ENCODE measurements at regions not wholly inside any gene's neighbourhood (a gene's known extent, or its start where the extent isn't known, plus 50 kb on each side); places are given as distances from the start of the nearest gene placed in this dataset.
A peak's percentile ranks its signal among the peaks of the same experiment; 100 is the strongest.

- no peaks in the 10 kb centered on the region for H3K79me2 ChIP-seq (replicated peaks; ENCODE audit: insufficient read depth)
Measured at GRCh38 chr2:217101972-217102371, 242.1 kb upstream of the TNP1 start.

More at GRCh38 chr2:217101972-217102371, 242.1 kb upstream of the TNP1 start:
- H4K20me1 ChIP-seq (replicated peaks; ENCODE audit: insufficient read depth): no peaks in the 10 kb centered on the region
- H3K4me3 ChIP-seq: no peak overlapping the region
- H3K27me3 ChIP-seq (ENCODE audit: insufficient read depth): no peaks in the 10 kb centered on the region
- DNase-seq (ENCODE audit: low spot score) (no peak), ATAC-seq (no peak)
- no peaks in the 10 kb centered on the region for H3F3A ChIP-seq (replicated peaks; ENCODE audit: low read depth)
- peaks cover 5% of the 10 kb centered on the region; the same call in 1 of the 2 replicates for H3K4me1 ChIP-seq (ENCODE audit: insufficient read depth)
- no peaks in the 10 kb centered on the region; the same call in 1 of the 2 replicates for H3K9me2 ChIP-seq (ENCODE audit: insufficient read depth)
- no peak overlapping the region for H3K4me3 Mint-ChIP-seq
- H3K36me3 Mint-ChIP-seq (ENCODE audit: low read depth): no peaks in the 10 kb centered on the region
- TF ChIP-seq ZNF114 (CRISPR knock-in tag; IDR thresholded peaks at IDR 0.05): no peak
- no peak for TF ChIP-seq NANOG (IDR thresholded peaks at IDR 0.05; ENCODE audit: borderline replicate concordance)
- TF ChIP-seq, protein P1, sequence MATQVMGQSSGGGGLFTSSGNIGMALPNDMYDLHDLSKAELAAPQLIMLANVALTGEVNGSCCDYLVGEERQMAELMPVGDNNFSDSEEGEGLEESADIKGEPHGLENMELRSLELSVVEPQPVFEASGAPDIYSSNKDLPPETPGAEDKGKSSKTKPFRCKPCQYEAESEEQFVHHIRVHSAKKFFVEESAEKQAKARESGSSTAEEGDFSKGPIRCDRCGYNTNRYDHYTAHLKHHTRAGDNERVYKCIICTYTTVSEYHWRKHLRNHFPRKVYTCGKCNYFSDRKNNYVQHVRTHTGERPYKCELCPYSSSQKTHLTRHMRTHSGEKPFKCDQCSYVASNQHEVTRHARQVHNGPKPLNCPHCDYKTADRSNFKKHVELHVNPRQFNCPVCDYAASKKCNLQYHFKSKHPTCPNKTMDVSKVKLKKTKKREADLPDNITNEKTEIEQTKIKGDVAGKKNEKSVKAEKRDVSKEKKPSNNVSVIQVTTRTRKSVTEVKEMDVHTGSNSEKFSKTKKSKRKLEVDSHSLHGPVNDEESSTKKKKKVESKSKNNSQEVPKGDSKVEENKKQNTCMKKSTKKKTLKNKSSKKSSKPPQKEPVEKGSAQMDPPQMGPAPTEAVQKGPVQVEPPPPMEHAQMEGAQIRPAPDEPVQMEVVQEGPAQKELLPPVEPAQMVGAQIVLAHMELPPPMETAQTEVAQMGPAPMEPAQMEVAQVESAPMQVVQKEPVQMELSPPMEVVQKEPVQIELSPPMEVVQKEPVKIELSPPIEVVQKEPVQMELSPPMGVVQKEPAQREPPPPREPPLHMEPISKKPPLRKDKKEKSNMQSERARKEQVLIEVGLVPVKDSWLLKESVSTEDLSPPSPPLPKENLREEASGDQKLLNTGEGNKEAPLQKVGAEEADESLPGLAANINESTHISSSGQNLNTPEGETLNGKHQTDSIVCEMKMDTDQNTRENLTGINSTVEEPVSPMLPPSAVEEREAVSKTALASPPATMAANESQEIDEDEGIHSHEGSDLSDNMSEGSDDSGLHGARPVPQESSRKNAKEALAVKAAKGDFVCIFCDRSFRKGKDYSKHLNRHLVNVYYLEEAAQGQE (IDR thresholded peaks at IDR 0.05; ENCODE audit: unreplicated experiment): no peak
- TF ChIP-seq EZH2phosphoT487 (IDR thresholded peaks at IDR 0.05; ENCODE audit: unreplicated experiment): no peak
- TF ChIP-seq JUNB (IDR thresholded peaks at IDR 0.05; ENCODE audit: unreplicated experiment): no peak
- TF ChIP-seq CREB1 (CRISPR knock-in tag; IDR thresholded peaks at IDR 0.05; ENCODE audit: low read depth): no peak
- no peak for TF ChIP-seq ZNF331 (CRISPR knock-in tag; IDR thresholded peaks at IDR 0.05; ENCODE audit: low read depth)
- TF ChIP-seq, protein P2, sequence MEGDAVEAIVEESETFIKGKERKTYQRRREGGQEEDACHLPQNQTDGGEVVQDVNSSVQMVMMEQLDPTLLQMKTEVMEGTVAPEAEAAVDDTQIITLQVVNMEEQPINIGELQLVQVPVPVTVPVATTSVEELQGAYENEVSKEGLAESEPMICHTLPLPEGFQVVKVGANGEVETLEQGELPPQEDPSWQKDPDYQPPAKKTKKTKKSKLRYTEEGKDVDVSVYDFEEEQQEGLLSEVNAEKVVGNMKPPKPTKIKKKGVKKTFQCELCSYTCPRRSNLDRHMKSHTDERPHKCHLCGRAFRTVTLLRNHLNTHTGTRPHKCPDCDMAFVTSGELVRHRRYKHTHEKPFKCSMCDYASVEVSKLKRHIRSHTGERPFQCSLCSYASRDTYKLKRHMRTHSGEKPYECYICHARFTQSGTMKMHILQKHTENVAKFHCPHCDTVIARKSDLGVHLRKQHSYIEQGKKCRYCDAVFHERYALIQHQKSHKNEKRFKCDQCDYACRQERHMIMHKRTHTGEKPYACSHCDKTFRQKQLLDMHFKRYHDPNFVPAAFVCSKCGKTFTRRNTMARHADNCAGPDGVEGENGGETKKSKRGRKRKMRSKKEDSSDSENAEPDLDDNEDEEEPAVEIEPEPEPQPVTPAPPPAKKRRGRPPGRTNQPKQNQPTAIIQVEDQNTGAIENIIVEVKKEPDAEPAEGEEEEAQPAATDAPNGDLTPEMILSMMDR (conservative IDR thresholded peaks at IDR 0.05; ENCODE audit: low read depth in 2 of 2): no peak
- TF ChIP-seq POLR2AphosphoS5 (IDR thresholded peaks at IDR 0.05; ENCODE audit: low read depth): no peak
- no peak for TF ChIP-seq EZH2 (IDR thresholded peaks at IDR 0.05; ENCODE audit: low read depth, unreplicated experiment)
- TF ChIP-seq, protein P3, sequence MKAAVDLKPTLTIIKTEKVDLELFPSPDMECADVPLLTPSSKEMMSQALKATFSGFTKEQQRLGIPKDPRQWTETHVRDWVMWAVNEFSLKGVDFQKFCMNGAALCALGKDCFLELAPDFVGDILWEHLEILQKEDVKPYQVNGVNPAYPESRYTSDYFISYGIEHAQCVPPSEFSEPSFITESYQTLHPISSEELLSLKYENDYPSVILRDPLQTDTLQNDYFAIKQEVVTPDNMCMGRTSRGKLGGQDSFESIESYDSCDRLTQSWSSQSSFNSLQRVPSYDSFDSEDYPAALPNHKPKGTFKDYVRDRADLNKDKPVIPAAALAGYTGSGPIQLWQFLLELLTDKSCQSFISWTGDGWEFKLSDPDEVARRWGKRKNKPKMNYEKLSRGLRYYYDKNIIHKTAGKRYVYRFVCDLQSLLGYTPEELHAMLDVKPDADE (IDR thresholded peaks at IDR 0.05): no peak
- no peak for TF ChIP-seq ZNF462 (CRISPR knock-in tag; IDR thresholded peaks at IDR 0.05)
- no peak for TF ChIP-seq STAT1 (IDR thresholded peaks at IDR 0.05; ENCODE audit: unreplicated experiment)
- no peak overlapping the region for H3K27ac Mint-ChIP-seq
- no peaks in the 10 kb centered on the region for H3K27me3 Mint-ChIP-seq (ENCODE audit: insufficient read depth, low read depth, poor library complexity)
- H2AFZ ChIP-seq: 0 out of 2 replicates have a peak overlapping the region, but pooled peaks have one; percentile 18
- no peaks in the 10 kb centered on the region; the same call in 2 of the 3 replicates for H3K9me3 Mint-ChIP-seq
- H3K4me1 Mint-ChIP-seq: peaks cover 9% of the 10 kb centered on the region
- H3K27ac ChIP-seq (ENCODE audit: low read depth): no peak overlapping the region
- no peaks in the 10 kb centered on the region for H3K36me3 ChIP-seq (ENCODE audit: insufficient read depth)
- no peak overlapping the region for H3K4me2 ChIP-seq
